ENCODE measurements at regions not wholly inside any gene's neighbourhood (a gene's known extent, or its start where the extent isn't known, plus 50 kb on each side); places are given as distances from the start of the nearest gene placed in this dataset.
A peak's percentile ranks its signal among the peaks of the same experiment; 100 is the strongest.

GRCh38 chr1:173410794-173411236, 66.3 kb upstream of the PRDX6 start:
- no peak for TF ChIP-seq ELF4 (CRISPR knock-in tag; IDR thresholded peaks at IDR 0.05)
- no peak for TF ChIP-seq BRCA1 (IDR thresholded peaks at IDR 0.05)
- TF ChIP-seq BRCA1 (CRISPR knock-in tag; IDR thresholded peaks at IDR 0.05): 0 out of 2 replicates have a peak, but pooled peaks have one; percentile 34
- FAIRE-seq (no peak), ATAC-seq (no peak), DNase-seq (ENCODE audit: extremely low read depth in 1 of 4, low spot score in 3 of 4) (no peak)
- H3K4me1 ChIP-seq (replicated peaks in 1 of 2; ENCODE audit: control insufficient read depth in 2 of 2, insufficient read depth in 2 of 2, low read length in 2 of 2): peaks cover 8 to 15% of the 10 kb centered on the region in 2 experiments
- no peak overlapping the region for H3K4me3 ChIP-seq
- H3K9me3 ChIP-seq (replicated peaks; ENCODE audit: control insufficient read depth, insufficient read depth, low read depth, low read length): no peaks in the 10 kb centered on the region
- H4K20me1 ChIP-seq (replicated peaks; ENCODE audit: control insufficient read depth, insufficient read depth, low read length): no peaks in the 10 kb centered on the region
- H3K36me3 ChIP-seq (ENCODE audit: control insufficient read depth, insufficient read depth, low read length): peaks cover 3% of the 10 kb centered on the region; the same call in 1 of the 3 replicates
- in situ Hi-C loops (cut with MboI) (loop anchor here (5.0 to 10.0 kb wide), 4 partner anchors 154 to 1334 kb away; no protein-coding TSS in a partner anchor), intact Hi-C loops (cut with micrococcal nuclease) (loop anchor here (5.0 to 10.0 kb wide), 2 partner anchors 84 to 586 kb away; no protein-coding TSS in a partner anchor)
- H2AFZ ChIP-seq (ENCODE audit: low read depth, low read length): no peak overlapping the region
- H3K27ac ChIP-seq (ENCODE audit: extremely low read depth, low read depth, low read length): no peak overlapping the region
- BruUV-seq (replicated peaks): no TSS peak
- 85% methylated on average over 5 of the region's 5 CpGs for WGBS (ENCODE audit: insufficient coverage, low coverage, missing lambda C conversion rate)
- ChIA-PET POLR2A (interaction anchor here (0.6 to 1.1 kb wide), 3 partner anchors 10 to 1276 kb away, joined by 3 read pairs; no protein-coding TSS in a partner anchor), CTCF (ENCODE audit: low intra/inter-chr PET ratio) (interaction anchor here (0.5 kb wide), 1 partner anchor 175 kb away, joined by 5 read pairs; no protein-coding TSS in a partner anchor)
- H3K9ac ChIP-seq (ENCODE audit: insufficient read depth in 1 of 2, low read depth in 2 of 2, low read length in 2 of 2): no peak overlapping the region
- H3K4me2 ChIP-seq (ENCODE audit: insufficient read depth, low read length): no peak overlapping the region
- no peaks in the 10 kb centered on the region for H3K9me1 ChIP-seq (ENCODE audit: control insufficient read depth, insufficient read depth, low read length)
- H3K27me3 ChIP-seq (ENCODE audit: control insufficient read depth in 2 of 2, insufficient read depth in 2 of 2, low read length in 2 of 2): no peaks in the 10 kb centered on the region
- H3K79me2 ChIP-seq (ENCODE audit: control insufficient read depth, insufficient read depth, low read length): no peaks in the 10 kb centered on the region

GRCh38 chr1:173411835-173412742, 65.0 kb upstream of the PRDX6 start:
- Histone ChIP-seq H3K4me2 (ENCODE audit: insufficient read depth, low read length) (no peak overlapping the region), H4K20me1 (replicated peaks; ENCODE audit: control insufficient read depth, insufficient read depth, low read length) (no peaks in the 10 kb centered on the region), H3K79me2 (ENCODE audit: control insufficient read depth, insufficient read depth, low read length) (no peaks in the 10 kb centered on the region), H3K36me3 (ENCODE audit: control insufficient read depth, insufficient read depth, low read length) (peaks cover 3% of the 10 kb centered on the region; the same call in 1 of the 3 replicates), H3K4me1 (replicated peaks in 1 of 2; ENCODE audit: control insufficient read depth in 2 of 2, insufficient read depth in 2 of 2, low read length in 2 of 2) (peaks cover 8 to 15% of the 10 kb centered on the region in 2 experiments), H3K27ac (ENCODE audit: extremely low read depth, low read depth, low read length) (no peak overlapping the region), H3K27me3 (ENCODE audit: control insufficient read depth in 2 of 2, insufficient read depth in 2 of 2, low read length in 2 of 2) (no peaks in the 10 kb centered on the region), H2AFZ (ENCODE audit: low read depth, low read length) (no peak overlapping the region), H3K9me1 (ENCODE audit: control insufficient read depth, insufficient read depth, low read length) (no peaks in the 10 kb centered on the region), H3K9ac (ENCODE audit: insufficient read depth in 1 of 2, low read depth in 2 of 2, low read length in 2 of 2) (no peak overlapping the region), H3K9me3 (replicated peaks; ENCODE audit: control insufficient read depth, insufficient read depth, low read depth, low read length) (no peaks in the 10 kb centered on the region), H3K4me3 (no peak overlapping the region)
- ChIA-PET POLR2A (interaction anchor here (0.6 kb wide), 1 partner anchor 414 kb away, joined by 3 read pairs; no protein-coding TSS in a partner anchor), CTCF (ENCODE audit: low intra/inter-chr PET ratio) (no interaction called here)
- WGBS (ENCODE audit: insufficient coverage, low coverage, missing lambda C conversion rate): 57% methylated on average over 16 of the region's 17 CpGs
- TF ChIP-seq ZNF184 (CRISPR knock-in tag; IDR thresholded peaks at IDR 0.05) (no peak), KDM1A (IDR thresholded peaks at IDR 0.05) (peak; percentile 74 to 82; a peak in 2 of 4 replicates), CEBPG (CRISPR knock-in tag; IDR thresholded peaks at IDR 0.05) (no peak), CEBPG (tag; conservative IDR thresholded peaks at IDR 0.05 in 1 of 2, IDR thresholded peaks at IDR 0.05 in 1 of 2) (peak in 1 of 2 experiments; percentile 70; a peak in 2 of 4 replicates), NBN (IDR thresholded peaks at IDR 0.05; ENCODE audit: low read depth) (no peak), RCOR1 (IDR thresholded peaks at IDR 0.05; ENCODE audit: borderline replicate concordance in 1 of 2, low read depth in 2 of 2, low read length in 2 of 2) (0 out of 4 replicates have a peak, but pooled peaks of 1 of the 2 experiments have one; percentile 47), KDM4B (IDR thresholded peaks at IDR 0.05; ENCODE audit: borderline replicate concordance in 2 of 2, low read depth in 1 of 2) (no peak), CEBPB (tag; IDR thresholded peaks at IDR 0.05) (peak; percentile 72), ZNF354B (CRISPR knock-in tag; IDR thresholded peaks at IDR 0.05) (no peak), FOSL1 (tag; conservative IDR thresholded peaks at IDR 0.05) (peak; percentile 28; the same call in 1 of the 2 replicates)
- intact Hi-C loops (cut with micrococcal nuclease) (loop anchor here (5.0 to 10.0 kb wide), 2 partner anchors 85 to 587 kb away; no protein-coding TSS in a partner anchor), in situ Hi-C loops (cut with MboI) (loop anchor here (5.0 to 10.0 kb wide), 4 partner anchors 155 to 1333 kb away; no protein-coding TSS in a partner anchor)
- BruUV-seq (replicated peaks): no TSS peak
- ATAC-seq (no peak), DNase-seq (ENCODE audit: extremely low read depth in 1 of 4, low spot score in 3 of 4) (no peak), FAIRE-seq (no peak)
